HG03045 (cell line): ENCODE measurements at regions not wholly inside any gene's neighbourhood (a gene's known extent, or its start where the extent isn't known, plus 50 kb on each side); places are given as distances from the start of the nearest gene placed in this dataset.
"Not testable (repeated sequence)": the region's sequence is repeated elsewhere in the genome, so short reads cannot be mapped to it uniquely, and the experiment has no call there.

ENCODE experiments used
- ATAC-seq: cut with Tn5 transposase; IDR thresholded peaks from one replicate; pipeline ENCODE4 v1.9.1; 2021; ENCODE audit warnings: mild to moderate bottlenecking, moderate library complexity; ENCODE audit not compliant: unreplicated experiment

- no peak for ATAC-seq
Measured at GRCh38 chr5:51156838-51157237, 226.4 kb upstream of the ISL1 start.

- no peak for ATAC-seq
Measured at GRCh38 chr5:51159164-51159563, 224.1 kb upstream of the ISL1 start.

DNA sequence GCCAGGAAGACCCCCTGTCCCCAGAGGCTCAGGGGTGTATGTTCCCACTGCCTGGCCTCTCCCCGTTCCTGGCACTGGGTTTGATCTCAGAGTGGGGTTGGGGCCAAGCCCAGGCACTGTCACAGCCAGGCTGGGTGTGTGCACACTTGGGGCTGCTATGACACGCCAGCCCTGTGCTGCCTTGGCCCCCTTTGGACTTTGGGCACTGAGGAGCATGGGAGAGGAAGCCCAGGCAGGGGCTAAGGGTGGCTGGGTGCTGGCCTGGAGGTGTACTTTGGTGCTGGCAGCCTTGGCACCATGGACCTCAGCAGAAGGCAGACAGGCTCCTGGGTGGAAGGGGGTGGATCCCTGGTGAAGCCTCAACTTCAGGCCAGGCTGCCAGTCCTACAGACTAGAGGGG lies 223.6 kb upstream of the ISL1 start:
- ATAC-seq: no peak

DNA sequence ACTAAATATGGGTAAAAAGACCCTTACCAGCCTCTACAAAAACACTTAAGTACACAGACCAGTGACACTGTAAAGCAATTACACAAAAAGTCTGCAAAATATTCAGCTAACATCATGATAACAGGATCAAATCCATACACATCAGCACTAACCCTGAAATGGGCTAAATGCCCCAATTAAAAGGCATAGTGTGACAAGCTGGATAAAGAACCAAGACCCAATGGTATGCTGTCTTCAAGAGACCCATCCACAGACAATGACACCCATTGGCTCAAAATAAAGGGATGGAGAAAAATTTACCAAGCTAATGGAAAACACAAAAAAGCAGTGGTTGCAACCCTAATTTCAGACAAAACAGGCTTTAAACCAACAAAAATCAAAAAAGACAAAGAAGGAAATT lies 221.0 kb upstream of the ISL1 start:
- ATAC-seq: no peak

- not testable (repeated sequence) for ATAC-seq
Measured at GRCh38 chr5:51165621-51166020, 217.6 kb upstream of the ISL1 start.

DNA sequence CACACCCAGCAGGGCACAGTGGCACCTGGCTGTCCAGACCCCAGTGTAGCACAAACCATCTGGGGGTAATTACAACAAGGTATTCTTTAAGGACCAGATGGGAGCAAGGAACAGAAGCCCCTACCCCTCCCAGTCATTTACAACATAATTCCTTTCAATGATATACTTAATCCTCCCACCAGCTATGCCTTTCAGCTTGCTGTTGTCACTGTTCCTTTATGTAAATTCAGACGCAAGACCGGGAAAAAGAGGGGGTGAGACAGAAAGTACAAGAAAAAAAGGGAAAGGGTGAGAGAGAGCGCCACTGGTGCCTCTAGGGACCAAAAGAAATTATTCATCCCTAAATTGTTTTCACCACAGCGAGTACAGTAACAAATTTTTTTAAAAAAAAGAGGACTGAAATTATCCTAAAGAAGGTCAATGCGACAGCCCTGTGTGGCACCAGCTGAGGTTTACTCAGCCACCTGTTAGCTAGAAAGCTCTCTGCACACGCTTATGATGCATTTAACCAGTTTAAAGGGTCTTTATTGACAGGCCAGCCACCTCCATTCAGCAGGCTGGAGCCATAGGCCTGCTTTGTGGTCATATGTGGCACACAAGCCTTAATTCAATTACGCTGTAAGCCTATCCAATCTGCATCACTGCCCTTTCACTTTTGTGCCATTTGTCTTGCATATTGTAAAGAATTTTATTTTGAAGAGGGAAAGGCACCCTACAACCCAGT lies 210.2 kb upstream of the ISL1 start:
- no peak for ATAC-seq

DNA sequence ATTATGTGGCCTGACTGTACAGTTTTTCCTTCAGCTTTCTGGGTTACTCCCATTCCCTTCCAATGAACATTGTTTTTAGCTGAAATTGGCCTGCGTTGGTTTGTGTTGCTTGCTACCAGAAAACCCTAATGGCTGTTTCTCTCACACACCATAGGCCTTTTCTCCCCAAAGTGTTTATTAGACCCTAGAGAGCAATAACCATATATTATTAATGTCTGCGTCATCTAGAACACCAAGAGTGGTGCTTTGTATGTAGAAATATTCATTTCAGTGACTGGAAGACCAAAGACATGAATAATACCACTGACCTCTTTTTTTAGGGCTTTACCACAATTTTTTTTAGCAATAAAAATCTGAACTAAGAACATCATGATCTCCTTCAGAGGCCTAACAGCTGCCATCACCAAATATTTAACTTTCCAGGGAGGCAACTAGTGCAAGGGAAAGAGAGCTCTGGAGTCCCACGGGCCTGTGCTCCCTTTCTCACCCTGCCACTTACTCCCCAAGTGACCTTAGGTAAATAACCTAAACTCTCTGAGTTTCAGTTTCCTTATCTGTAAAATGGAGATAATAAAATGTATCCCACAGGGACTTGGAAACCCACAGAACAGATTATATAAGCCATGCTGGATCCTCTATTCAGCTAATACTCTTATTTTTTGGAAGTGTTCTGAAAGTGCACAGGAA lies 201.9 kb upstream of the ISL1 start:
- no peak for ATAC-seq

GRCh38 chr5:51185850-51186329 lies 197.4 kb upstream of the ISL1 start:
- ATAC-seq: no peak

DNA sequence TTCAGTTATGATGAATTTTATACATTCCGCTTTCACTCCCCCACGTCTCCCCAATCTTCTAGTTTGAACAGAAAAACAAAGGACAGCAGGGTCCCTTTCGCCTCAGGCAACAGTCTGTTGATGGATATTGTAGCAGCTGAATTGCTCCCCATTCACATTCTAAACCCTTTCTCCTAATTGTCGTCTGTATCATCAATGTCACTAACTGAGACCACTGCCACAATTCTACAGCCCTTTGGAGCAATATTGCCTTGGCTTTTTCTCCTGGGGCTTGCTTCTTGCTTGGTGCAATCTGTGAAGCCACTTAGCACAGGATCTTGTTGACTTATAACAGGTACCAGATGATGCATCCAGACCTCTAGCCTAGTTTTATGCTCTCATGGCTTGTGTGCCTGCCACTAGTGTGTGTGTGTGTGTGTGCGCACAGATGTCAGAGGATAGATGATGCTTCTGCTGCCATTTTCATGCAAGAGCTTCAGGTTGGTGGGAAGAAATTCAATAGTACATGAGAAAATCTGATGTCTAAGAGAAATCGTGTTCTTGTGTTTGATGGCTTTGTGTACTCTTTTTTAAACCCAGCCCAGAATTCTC lies 195.2 kb upstream of the ISL1 start:
- ATAC-seq: no peak

- no peak for ATAC-seq
Measured at GRCh38 chr5:51194671-51195070, 188.6 kb upstream of the ISL1 start.

- no peak for ATAC-seq
Measured at GRCh38 chr5:51201024-51201423, 182.2 kb upstream of the ISL1 start.

- no peak for ATAC-seq
Measured at GRCh38 chr5:51201708-51202107, 181.5 kb upstream of the ISL1 start.

DNA sequence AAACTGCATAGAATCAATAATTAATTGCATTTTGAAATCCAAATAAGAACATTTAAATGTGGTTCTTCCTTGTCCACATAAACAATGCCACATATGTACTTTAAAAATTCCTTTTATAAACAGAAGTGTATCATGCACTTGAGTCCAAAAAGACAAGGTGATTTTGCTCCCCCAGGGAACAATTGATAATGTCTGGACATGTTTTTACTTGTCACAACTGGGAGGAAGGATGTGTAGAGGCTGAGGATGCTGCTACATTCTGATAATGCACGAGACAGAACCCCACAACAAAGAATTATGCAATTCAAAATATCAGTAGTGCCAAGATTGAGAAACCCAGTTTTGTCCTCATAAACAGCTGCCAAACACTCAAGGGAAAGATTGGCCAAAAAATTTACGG lies 181.1 kb upstream of the ISL1 start:
- no peak for ATAC-seq

DNA sequence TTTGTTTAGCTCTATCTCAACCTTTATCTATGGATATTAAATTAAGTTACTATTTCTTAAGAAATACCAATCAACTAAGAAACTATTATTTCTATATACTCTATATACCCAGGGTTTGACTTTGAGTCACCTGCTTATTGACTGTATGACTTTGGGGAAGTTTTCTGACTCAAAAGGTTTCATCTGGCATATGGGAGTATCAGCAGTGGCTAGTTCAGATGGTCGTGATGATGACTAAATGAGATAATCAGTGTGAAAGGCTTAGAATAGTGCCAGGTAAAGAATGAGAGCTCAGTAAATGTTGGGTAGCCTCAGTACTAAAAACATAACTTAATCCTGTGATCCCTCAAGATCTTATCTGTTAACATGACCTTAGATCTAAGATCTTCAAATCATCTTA lies 179.7 kb upstream of the ISL1 start:
- ATAC-seq: no peak

- no peak for ATAC-seq
Measured at GRCh38 chr5:51208296-51208695, 175.0 kb upstream of the ISL1 start.

DNA sequence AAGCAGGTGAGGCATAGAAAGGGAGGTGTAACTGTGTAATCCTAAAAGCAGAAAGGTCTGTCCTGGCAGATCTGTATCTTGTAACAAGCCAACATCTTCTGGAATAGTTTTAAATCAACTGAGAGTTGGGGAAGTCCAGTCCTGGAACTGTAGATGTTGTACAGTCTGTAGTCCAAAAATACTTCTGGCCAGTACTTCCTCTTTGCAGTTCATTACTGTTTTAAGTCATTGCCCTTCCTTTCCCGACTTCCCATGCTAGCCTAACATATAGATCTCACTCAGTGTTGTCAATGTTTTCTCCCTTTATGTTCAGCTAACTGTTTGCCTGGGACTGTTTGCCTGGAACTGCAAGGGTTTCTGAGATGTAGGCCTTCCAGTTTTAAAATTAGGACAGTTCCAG lies 168.5 kb upstream of the ISL1 start:
- ATAC-seq: no peak

GRCh38 chr5:51225789-51226742 lies 157.2 kb upstream of the ISL1 start:
- no peak for ATAC-seq

DNA sequence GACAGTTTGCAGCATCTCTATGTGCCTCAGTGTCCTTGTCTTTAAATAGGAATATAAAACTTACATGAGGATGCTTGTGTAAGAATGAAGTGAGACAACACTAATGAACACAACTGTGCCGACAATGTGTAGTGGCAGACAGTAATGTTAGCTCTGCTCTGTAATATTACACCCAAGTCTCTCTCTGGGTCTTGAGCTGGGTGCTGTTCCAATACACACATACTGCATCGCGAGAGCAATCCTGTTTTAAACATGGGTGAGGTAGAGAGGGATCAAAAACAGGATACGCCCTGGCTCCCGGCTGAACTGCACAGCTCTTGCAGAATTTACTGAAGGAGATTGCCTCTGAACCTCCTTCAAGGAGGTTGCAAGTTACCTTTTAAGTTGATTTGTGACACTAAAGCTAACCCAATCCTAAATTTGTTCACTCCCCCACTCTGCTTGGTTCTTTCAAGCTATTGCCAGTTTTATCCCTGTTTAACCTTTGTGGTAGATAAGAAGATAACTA lies 155.2 kb upstream of the ISL1 start:
- no peak for ATAC-seq

GRCh38 chr5:51230336-51230735 lies 152.9 kb upstream of the ISL1 start:
- no peak for ATAC-seq

DNA sequence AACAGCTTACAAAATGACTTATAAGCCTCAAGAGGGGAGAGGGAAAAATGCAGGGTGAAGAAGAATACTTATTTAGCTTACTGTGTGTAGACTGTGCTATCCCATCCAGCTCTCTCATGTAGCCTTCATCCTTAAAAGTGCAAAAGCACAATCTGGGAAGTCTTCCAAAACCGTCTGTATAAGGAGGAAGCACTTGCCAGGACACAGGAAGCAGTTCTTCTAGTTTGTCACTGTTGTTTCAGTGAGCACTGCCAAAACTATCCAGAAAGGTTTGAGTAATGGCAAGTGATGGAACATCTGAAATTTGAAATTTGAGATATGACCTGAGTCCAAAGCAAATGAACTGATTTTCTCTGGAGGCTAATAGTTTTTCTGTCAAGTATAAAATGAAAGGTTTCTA lies 140.8 kb upstream of the ISL1 start:
- ATAC-seq: no peak

DNA sequence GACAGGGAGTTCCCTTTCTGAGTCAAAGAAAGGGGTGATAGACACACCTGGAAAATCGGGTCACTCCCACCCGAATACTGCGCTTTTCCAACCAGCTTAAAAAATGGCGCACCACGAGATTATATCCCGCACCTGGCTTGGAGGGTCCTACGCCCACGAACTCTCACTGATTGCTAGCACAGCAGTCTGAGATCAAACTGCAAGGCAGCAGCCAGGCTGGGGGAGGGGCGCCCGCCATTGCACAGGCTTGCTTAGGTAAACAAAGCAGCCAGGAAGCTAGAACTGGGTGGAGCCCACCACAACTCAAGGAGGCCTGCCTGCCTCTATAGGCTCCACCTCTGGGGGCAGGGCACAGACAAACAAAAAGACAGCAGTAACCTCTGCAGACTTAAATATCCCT lies 132.3 kb upstream of the ISL1 start:
- ATAC-seq: not testable (repeated sequence)
